ENCODE measurements at regions not wholly inside any gene's neighbourhood (a gene's known extent, or its start where the extent isn't known, plus 50 kb on each side); places are given as distances from the start of the nearest gene placed in this dataset.
"Not testable (repeated sequence)": the region's sequence is repeated elsewhere in the genome, so short reads cannot be mapped to it uniquely, and the experiment has no call there.

GRCh38 chr6:78502386-78502887 is 364.9 kb upstream of the IRAK1BP1 start:
- no peak for DNase-seq (ENCODE audit: low read depth in 2 of 2)

- DNase-seq (ENCODE audit: low read depth in 2 of 2), result peak; percentile 27 to 53
Observed at GRCh38 chr6:78505178-78505577, 362.2 kb upstream of the IRAK1BP1 start.

GRCh38 chr6:78511009-78511408 is 356.3 kb upstream of the IRAK1BP1 start:
- DNase-seq (ENCODE audit: low read depth in 2 of 2), result peak in 1 of 2 donors; percentile 28

DNA sequence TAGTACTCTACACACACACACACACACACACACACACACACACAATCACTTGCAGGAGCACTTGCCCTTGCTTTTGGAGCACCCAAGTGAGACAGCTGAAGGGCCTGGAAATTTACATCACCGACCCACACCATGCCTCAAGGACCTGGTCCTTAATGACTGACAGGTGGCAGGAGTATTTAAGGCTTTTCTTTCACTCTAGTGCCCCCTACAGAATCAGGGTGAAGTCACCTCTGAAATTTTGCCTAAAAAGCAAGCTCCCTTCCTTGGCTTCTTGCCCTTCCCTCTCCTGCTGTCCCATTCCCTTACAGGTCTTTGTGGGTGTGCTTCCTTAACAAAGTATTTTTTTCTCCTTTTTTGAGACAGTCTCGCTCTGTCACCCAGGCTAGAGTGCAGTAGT is 353.5 kb upstream of the IRAK1BP1 start:
- DNase-seq (ENCODE audit: low read depth in 2 of 2), result peak; percentile 6 to 13

- no peak for DNase-seq (ENCODE audit: low read depth in 2 of 2)
Observed at GRCh38 chr6:78515271-78515670, 352.1 kb upstream of the IRAK1BP1 start.

DNA sequence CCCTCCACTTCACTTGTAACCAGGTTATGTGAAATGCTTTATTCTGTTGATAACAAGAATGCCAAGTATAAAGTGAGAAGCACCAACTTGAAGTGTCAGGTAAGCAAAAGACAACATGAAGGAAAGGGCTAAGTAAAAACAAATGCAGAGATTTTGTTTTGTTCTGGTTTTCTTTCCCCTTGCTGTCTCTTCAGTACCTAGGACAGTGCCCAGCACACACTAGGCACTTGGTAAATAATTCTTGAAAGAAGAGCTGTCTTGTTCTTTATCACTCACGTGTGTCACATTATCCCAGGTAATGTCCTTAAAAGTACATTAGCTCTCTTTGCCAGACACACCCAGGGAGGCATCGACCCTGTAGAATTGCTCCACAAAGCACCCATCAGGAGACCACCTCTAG is 350.0 kb upstream of the IRAK1BP1 start:
- no peak for DNase-seq (ENCODE audit: low read depth in 2 of 2)

- peak in 1 of 2 donors; percentile 5 for DNase-seq (ENCODE audit: low read depth in 2 of 2)
Observed at GRCh38 chr6:78523622-78524021, 343.7 kb upstream of the IRAK1BP1 start.

DNA sequence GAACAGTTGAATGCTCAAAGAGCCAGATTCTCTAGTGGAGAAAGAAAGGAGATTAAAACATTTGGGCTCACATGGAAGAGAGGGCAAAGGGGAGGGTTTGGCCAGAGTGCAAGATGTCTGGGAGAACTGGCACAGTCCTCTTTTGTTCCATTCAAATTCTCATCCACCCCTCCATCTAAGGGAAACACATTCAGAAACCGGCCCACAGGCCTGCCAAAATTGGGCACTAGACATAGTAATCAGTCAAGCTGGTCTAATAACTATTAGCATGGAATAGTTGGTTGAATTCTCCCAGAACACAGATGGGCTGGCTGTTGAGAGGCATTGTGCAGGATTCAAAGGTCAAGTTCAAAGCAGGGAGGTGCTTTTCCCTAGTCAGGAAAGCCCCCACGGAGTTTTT is 341.4 kb upstream of the IRAK1BP1 start:
- DNase-seq (ENCODE audit: low read depth in 2 of 2), result no peak

DNA sequence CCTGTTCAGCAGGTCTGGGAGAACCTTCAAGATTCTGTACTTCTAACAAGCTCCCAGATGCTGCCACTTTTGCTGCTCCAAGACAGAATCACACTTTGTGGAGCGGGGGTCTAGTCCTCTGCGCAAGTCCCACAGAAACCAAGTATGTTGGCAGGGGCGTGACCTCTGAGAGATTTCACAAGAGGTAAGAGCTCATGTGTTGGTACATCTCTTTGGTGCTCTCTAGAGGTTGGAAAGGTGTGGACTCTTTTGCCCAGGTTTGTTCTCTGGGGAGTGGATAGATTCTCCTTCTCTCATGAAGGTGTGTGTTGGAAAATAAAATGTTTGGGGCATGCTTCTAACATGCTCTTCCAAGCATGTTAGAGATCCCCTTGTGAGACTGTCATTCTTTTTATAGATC is 340.9 kb upstream of the IRAK1BP1 start:
- no peak for DNase-seq (ENCODE audit: low read depth in 2 of 2)

GRCh38 chr6:78528926-78529325 is 338.4 kb upstream of the IRAK1BP1 start:
- no peak for DNase-seq (ENCODE audit: low read depth in 2 of 2)

- peak; percentile 14 to 19 for DNase-seq (ENCODE audit: low read depth in 2 of 2)
Observed at GRCh38 chr6:78530208-78530607, 337.1 kb upstream of the IRAK1BP1 start.

- DNase-seq (ENCODE audit: low read depth in 2 of 2), result peak; percentile 11 to 20
Observed at GRCh38 chr6:78533426-78533825, 333.9 kb upstream of the IRAK1BP1 start.

GRCh38 chr6:78533876-78534275 is 333.5 kb upstream of the IRAK1BP1 start:
- peak; percentile 35 to 43 for DNase-seq (ENCODE audit: low read depth in 2 of 2)

GRCh38 chr6:78538002-78538401 is 329.3 kb upstream of the IRAK1BP1 start:
- DNase-seq (ENCODE audit: low read depth in 2 of 2), result peak in 1 of 2 donors; percentile 36

GRCh38 chr6:78547636-78548035 is 319.7 kb upstream of the IRAK1BP1 start:
- DNase-seq (ENCODE audit: low read depth in 2 of 2), result not testable (repeated sequence)

GRCh38 chr6:78551361-78551760 is 316.0 kb upstream of the IRAK1BP1 start:
- DNase-seq (ENCODE audit: low read depth in 2 of 2), result no peak

DNA sequence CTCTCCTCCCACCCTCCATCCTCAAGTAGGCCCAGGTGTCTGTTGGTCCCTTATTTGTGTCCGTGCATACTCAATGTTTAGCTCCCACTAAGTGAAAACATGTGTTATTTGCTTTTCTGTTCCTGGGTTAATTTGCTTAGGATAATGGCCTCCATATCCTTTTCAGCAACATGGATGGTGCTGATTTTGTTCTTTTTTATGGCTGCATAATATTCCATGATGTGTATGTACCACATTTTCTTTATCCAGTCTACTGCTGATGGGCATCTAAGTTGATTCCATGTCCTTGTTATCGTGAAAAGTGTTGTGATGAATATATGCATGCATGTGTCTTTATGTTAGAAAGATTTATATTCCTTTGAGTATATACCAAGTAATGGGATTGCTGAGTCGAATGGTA is 314.9 kb upstream of the IRAK1BP1 start:
- no peak for DNase-seq (ENCODE audit: low read depth in 2 of 2)

- DNase-seq (ENCODE audit: low read depth in 2 of 2), result no peak
Observed at GRCh38 chr6:78554341-78554740, 313.0 kb upstream of the IRAK1BP1 start.

GRCh38 chr6:78559056-78559455 is 308.3 kb upstream of the IRAK1BP1 start:
- no peak for DNase-seq (ENCODE audit: low read depth in 2 of 2)

DNA sequence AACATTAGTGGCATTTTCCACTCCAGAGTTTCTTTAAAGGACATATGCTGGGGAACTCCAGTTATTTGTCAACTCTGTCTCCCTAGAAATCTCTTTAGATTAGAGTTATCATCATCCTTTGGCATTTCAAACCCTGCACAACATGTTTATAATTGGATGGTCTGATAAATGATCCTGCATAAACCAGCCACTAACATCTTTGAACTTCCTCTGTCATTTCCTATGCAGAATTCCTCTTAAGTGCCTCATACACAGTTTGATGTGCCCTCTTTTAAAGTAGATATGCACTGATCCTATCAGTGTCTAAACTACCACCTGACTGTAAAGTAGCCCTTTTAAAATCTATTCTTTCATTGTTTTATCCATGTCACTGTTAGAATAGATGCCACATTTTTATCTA is 306.3 kb upstream of the IRAK1BP1 start:
- peak; percentile 19 to 76 for DNase-seq (ENCODE audit: low read depth in 2 of 2)

DNA sequence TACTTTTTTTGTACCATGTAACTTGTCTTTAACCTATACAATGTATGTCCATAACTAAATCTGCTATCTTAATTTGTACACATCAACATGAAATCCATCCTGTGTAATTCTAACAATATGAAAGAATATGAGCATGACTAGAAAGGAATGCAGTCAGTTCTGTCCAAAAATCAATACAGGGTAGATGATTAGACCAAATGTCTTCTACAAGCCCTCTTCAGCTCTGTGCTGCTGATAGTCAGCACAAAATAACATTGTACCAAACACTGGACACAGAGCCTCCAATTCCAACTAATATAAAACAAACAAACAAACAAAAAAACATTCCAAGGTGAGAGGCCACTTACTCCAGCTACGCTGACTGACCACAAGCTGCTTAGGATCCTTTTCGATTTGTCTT is 301.4 kb upstream of the IRAK1BP1 start:
- no peak for DNase-seq (ENCODE audit: low read depth in 2 of 2)

DNA sequence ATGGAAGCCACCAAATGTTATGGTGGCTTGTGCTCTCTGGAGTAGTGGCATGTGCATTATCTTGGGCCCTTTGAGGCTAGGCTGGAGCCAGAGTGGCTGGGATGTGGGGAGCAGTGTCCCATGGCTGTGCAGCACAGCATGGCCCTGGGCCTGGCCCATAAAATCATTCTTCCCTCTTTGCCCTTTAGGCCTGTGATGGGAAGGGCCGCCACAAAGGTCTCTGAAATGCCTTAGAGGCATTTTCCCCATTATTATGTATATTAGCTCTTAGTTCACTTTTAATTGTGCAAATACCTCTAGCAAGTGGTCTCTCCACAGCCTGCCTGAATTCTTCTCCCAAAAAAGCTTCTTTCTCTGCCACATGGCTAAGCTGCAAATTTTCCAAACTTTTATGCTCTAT is 297.3 kb upstream of the IRAK1BP1 start:
- no peak for DNase-seq (ENCODE audit: low read depth in 2 of 2)

DNA sequence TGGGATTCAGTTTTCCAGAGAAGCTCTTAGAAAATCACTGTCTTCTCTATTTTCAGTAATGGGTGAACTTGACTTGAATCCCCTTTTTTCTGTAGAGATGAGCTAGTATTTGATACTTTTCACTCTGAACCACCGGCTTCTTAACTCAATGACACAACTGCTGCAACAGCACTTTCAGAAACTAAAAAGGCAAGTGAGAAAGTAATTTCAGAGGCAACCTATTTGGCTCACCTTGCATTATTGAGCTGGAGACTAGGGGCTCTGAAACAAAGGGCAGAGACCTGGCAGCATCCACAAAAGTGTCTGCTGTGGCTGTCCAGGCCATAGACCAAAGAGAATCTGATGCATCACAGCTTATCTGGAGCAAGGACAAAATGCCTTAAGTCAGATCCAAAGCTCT is 289.8 kb upstream of the IRAK1BP1 start:
- no peak for DNase-seq (ENCODE audit: low read depth in 2 of 2)

DNA sequence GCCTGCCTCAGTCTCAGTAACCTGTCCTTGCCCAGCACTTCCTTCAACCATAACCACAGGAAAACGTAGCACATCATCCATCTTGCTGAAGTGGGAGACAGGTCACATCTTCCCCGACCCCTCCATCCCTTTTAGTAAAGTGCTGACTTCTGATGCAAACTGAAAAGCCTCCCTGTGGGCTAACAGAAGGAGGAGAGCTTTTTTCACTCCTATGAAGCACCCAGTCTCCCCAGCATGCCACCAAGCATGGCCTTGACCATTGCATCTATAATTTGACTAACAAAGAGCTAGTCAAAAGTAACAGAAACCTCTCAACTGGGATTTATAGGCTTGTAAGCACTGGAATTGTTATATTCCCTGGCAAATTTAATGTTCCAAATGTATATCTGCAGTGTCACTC is 288.9 kb upstream of the IRAK1BP1 start:
- peak in 1 of 2 donors; percentile 7 for DNase-seq (ENCODE audit: low read depth in 2 of 2)

Measured in lung microvascular endothelial cell (primary cell).